ENCODE measurements at regions not wholly inside any gene's neighbourhood (a gene's known extent, or its start where the extent isn't known, plus 50 kb on each side); places are given as distances from the start of the nearest gene placed in this dataset.

DNA sequence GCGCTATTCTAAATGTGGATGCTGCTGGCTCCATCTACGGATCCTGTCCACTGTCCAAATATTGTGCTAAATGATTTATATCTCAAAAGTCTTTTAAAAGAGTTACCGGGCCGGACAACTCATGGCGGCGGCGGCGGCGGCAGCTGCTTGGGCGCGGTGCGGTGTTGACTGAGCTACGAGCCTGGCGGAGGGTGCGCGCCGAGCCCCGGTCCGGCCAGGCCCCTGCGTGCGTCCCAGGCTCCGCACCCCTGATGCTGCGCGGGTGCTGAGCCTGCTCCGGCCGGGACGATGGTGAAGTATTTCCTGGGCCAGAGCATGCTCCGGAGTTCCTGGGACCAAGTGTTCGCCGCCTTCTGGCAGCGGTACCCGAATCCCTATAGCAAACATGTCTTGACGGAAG lies 303.4 kb downstream of the CENPW start:
- TF ChIP-seq CTCF (conservative IDR thresholded peaks at IDR 0.05; ENCODE audit: low read length) (no peak), EZH2phosphoT487 (IDR thresholded peaks at IDR 0.05; ENCODE audit: borderline replicate concordance, low read depth, low read length) (no peak)
